ENCODE measurements at regions not wholly inside any gene's neighbourhood (a gene's known extent, or its start where the extent isn't known, plus 50 kb on each side); places are given as distances from the start of the nearest gene placed in this dataset.
"Not testable (repeated sequence)": the region's sequence is repeated elsewhere in the genome, so short reads cannot be mapped to it uniquely, and the experiment has no call there.

GRCh38 chr5:63213256-63213655, 634.6 kb downstream of the LRRC70 start:
- DNase-seq (ENCODE audit: low spot score) = no peak

GRCh38 chr5:63211448-63212132, 633.0 kb downstream of the LRRC70 start:
- DNase-seq (ENCODE audit: low spot score) = no peak

GRCh38 chr5:63205976-63206375, 627.4 kb downstream of the LRRC70 start:
- DNase-seq (ENCODE audit: low spot score) = no peak

GRCh38 chr5:63201738-63202137, 623.1 kb downstream of the LRRC70 start:
- DNase-seq (ENCODE audit: low spot score) = no peak

- no peak for DNase-seq (ENCODE audit: low spot score)
Observed at GRCh38 chr5:63194126-63194525, 615.5 kb downstream of the LRRC70 start.

- not testable (repeated sequence) for DNase-seq (ENCODE audit: low spot score)
Observed at GRCh38 chr5:63180190-63180589, 601.6 kb downstream of the LRRC70 start.

- DNase-seq (ENCODE audit: low spot score) = no peak
Observed at GRCh38 chr5:63175850-63176249, 597.2 kb downstream of the LRRC70 start.

GRCh38 chr5:63170486-63170885, 591.9 kb downstream of the LRRC70 start:
- no peak for DNase-seq (ENCODE audit: low spot score)

- no peak for DNase-seq (ENCODE audit: low spot score)
Observed at GRCh38 chr5:63164838-63165535, 586.4 kb downstream of the LRRC70 start.

GRCh38 chr5:63164339-63164738, 585.7 kb downstream of the LRRC70 start:
- no peak for DNase-seq (ENCODE audit: low spot score)

- DNase-seq (ENCODE audit: low spot score) = no peak
Observed at GRCh38 chr5:63155310-63155631, 576.7 kb downstream of the LRRC70 start.

GRCh38 chr5:63154476-63155309, 576.1 kb downstream of the LRRC70 start:
- no peak for DNase-seq (ENCODE audit: low spot score)

GRCh38 chr5:63152871-63153270, 574.3 kb downstream of the LRRC70 start:
- DNase-seq (ENCODE audit: low spot score) = no peak

GRCh38 chr5:63145167-63145566, 566.5 kb downstream of the LRRC70 start:
- no peak for DNase-seq (ENCODE audit: low spot score)

- DNase-seq (ENCODE audit: low spot score) = no peak
Observed at GRCh38 chr5:63141591-63141990, 563.0 kb downstream of the LRRC70 start.

- DNase-seq (ENCODE audit: low spot score) = no peak
Observed at GRCh38 chr5:63135291-63135690, 556.7 kb downstream of the LRRC70 start.

- DNase-seq (ENCODE audit: low spot score) = no peak
Observed at GRCh38 chr5:63131626-63132285, 553.1 kb downstream of the LRRC70 start.

GRCh38 chr5:63128761-63129160, 550.1 kb downstream of the LRRC70 start:
- DNase-seq (ENCODE audit: low spot score) = no peak

- no peak for DNase-seq (ENCODE audit: low spot score)
Observed at GRCh38 chr5:63128018-63128417, 549.4 kb downstream of the LRRC70 start.

- DNase-seq (ENCODE audit: low spot score) = no peak
Observed at GRCh38 chr5:63127054-63127453, 548.4 kb downstream of the LRRC70 start.

- DNase-seq (ENCODE audit: low spot score) = no peak
Observed at GRCh38 chr5:63125862-63126261, 547.2 kb downstream of the LRRC70 start.

- DNase-seq (ENCODE audit: low spot score) = no peak
Observed at GRCh38 chr5:63125392-63125791, 546.8 kb downstream of the LRRC70 start.

All from left forelimb (tissue), 1 donor.